ENCODE measurements at regions not wholly inside any gene's neighbourhood (a gene's known extent, or its start where the extent isn't known, plus 50 kb on each side); places are given as distances from the start of the nearest gene placed in this dataset.

- H3K27me3 Mint-ChIP-seq, result no peaks in the 10 kb centered on the region
- no peak overlapping the region for H3K4me3 Mint-ChIP-seq
- ATAC-seq (ENCODE audit: low read depth) (no peak), DNase-seq (no peak)
- no peaks in the 10 kb centered on the region for H3K4me1 Mint-ChIP-seq
- POLR2A ChIA-PET, result no interaction called here
- no peak overlapping the region for H3K27ac Mint-ChIP-seq
- H3K36me3 Mint-ChIP-seq, result no peaks in the 10 kb centered on the region
- H3K9me3 Mint-ChIP-seq, result no peaks in the 10 kb centered on the region
These were observed 63.7 kb upstream of the CCBE1 start for GRCh38 chr18:59760619-59761600.

- H3K27ac Mint-ChIP-seq, result no peak overlapping the region
- no peak for DNase-seq
- no peaks in the 10 kb centered on the region for H3K36me3 Mint-ChIP-seq
- no peaks in the 10 kb centered on the region for H3K27me3 Mint-ChIP-seq
- POLR2A ChIA-PET, result no interaction called here
- no peak for ATAC-seq (ENCODE audit: low read depth)
- H3K4me1 Mint-ChIP-seq, result no peaks in the 10 kb centered on the region
- no peaks in the 10 kb centered on the region for H3K9me3 Mint-ChIP-seq
- H3K4me3 Mint-ChIP-seq, result no peak overlapping the region
These were observed 63.0 kb upstream of the CCBE1 start for GRCh38 chr18:59760212-59760611.

DNA sequence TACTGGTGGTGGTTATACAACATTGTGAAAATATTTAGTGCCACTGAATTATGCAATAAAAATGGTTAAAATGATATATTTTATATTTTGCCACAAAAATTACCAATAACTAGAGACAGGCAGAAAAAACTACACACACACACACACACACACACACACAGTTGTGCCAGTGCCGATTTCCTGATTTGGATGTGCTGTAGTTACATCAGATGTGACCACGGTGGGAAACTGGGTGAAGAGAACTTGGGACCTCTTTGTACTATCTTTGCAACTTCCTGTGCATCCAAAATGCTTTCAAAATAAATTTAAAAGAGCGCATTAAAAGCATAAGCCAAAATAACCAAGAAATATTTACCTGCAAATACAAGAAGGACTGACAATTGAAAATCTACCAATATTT is 61.6 kb upstream of the CCBE1 start:
- H3K9me3 Mint-ChIP-seq, result no peaks in the 10 kb centered on the region
- no peaks in the 10 kb centered on the region for H3K4me1 Mint-ChIP-seq
- POLR2A ChIA-PET, result no interaction called here
- DNase-seq, result no peak
- no peak overlapping the region for H3K27ac Mint-ChIP-seq
- H3K4me3 Mint-ChIP-seq, result no peak overlapping the region
- H3K27me3 Mint-ChIP-seq, result no peaks in the 10 kb centered on the region
- ATAC-seq (ENCODE audit: low read depth), result no peak
- H3K36me3 Mint-ChIP-seq, result no peaks in the 10 kb centered on the region

DNA sequence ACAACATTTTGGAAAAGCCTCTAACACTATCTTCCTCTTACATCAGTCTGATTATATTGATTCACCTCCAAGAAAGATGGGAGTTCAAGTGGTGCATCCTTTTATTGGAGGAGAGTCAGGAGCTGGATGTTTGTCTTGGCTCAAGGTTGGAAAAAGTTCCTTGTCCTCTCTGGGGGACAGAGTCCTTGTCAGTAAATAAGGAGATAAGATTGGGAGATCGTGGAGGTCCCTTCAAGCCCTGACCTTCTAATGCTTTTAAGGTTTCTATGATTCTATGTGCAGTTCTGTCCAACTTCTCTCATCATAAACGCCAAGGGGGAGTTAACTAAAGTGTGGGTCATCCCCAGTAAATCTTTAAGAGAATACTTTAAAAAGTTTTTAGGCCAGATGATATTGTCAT is 60.9 kb upstream of the CCBE1 start:
- Mint-ChIP-seq H3K4me1 (no peaks in the 10 kb centered on the region), H3K9me3 (no peaks in the 10 kb centered on the region), H3K4me3 (no peak overlapping the region), H3K27ac (no peak overlapping the region), H3K36me3 (no peaks in the 10 kb centered on the region), H3K27me3 (no peaks in the 10 kb centered on the region)
- ATAC-seq (ENCODE audit: low read depth) (no peak), DNase-seq (no peak)
- POLR2A ChIA-PET, result no interaction called here

DNA sequence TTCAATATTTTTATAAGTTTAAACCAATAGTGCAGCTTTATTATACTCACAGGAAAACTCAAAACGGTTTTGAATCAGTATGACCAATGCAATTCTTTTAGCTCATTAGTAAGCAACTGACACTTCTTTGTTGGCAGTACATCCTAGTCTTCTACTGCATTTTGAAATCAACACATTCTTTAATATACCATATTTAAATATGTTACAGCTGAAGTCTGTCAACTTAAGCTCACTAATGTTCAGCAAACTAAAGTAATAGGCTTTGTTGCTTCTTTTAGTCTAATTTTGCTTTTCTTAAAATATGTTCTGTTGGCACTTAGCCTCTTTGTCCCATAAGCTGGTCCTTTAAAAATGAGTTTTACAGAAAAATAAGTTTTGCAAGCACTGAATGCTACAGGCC is 55.4 kb upstream of the CCBE1 start:
- no peak for DNase-seq
- H3K4me1 Mint-ChIP-seq, result no peaks in the 10 kb centered on the region
- H3K9me3 Mint-ChIP-seq, result no peaks in the 10 kb centered on the region
- ATAC-seq (ENCODE audit: low read depth), result no peak
- H3K27me3 Mint-ChIP-seq, result no peaks in the 10 kb centered on the region
- no peaks in the 10 kb centered on the region for H3K36me3 Mint-ChIP-seq
- POLR2A ChIA-PET, result no interaction called here
- H3K27ac Mint-ChIP-seq, result no peak overlapping the region
- H3K4me3 Mint-ChIP-seq, result no peak overlapping the region

GRCh38 chr18:59751186-59751585 is 54.0 kb upstream of the CCBE1 start:
- H3K27me3 Mint-ChIP-seq, result no peaks in the 10 kb centered on the region
- POLR2A ChIA-PET, result no interaction called here
- H3K27ac Mint-ChIP-seq, result no peak overlapping the region
- H3K4me3 Mint-ChIP-seq, result no peak overlapping the region
- H3K36me3 Mint-ChIP-seq, result no peaks in the 10 kb centered on the region
- H3K4me1 Mint-ChIP-seq, result no peaks in the 10 kb centered on the region
- DNase-seq (no peak), ATAC-seq (ENCODE audit: low read depth) (no peak)
- no peaks in the 10 kb centered on the region for H3K9me3 Mint-ChIP-seq

- POLR2A ChIA-PET, result no interaction called here
- ATAC-seq (ENCODE audit: low read depth), result no peak
- H3K9me3 Mint-ChIP-seq, result no peaks in the 10 kb centered on the region
- H3K4me1 Mint-ChIP-seq, result no peaks in the 10 kb centered on the region
- H3K4me3 Mint-ChIP-seq, result no peak overlapping the region
- DNase-seq, result no peak
- peaks cover 3% of the 10 kb centered on the region for H3K27me3 Mint-ChIP-seq
- no peaks in the 10 kb centered on the region for H3K36me3 Mint-ChIP-seq
- no peak overlapping the region for H3K27ac Mint-ChIP-seq
These were observed 51.6 kb upstream of the CCBE1 start for GRCh38 chr18:59748628-59749360.

All from activated naive CD8-positive, alpha-beta T cell treated with anti-CD3 and anti-CD28 coated beads, Interleukin-2, amount 10 ng/mL, durations not matched to agents 7 days and 5 days (primary cell).